Vagina (tissue), 2 donors: ENCODE measurements at regions not wholly inside any gene's neighbourhood (a gene's known extent, or its start where the extent isn't known, plus 50 kb on each side); places are given as distances from the start of the nearest gene placed in this dataset.

Experiments
- POLR2A ChIP-seq, 2 donors: fragments of 450-650 bp; IDR thresholded peaks; one replicate each; pipeline ENCODE4 v1.6.1; 2017; ENCODE audit warnings: antibody characterized with exemption in 2 of 2, mild to moderate bottlenecking in 2 of 2, moderate library complexity in 2 of 2
- TF ChIP-seq, protein P1 (sequence below), 3 experiments: fragments of 450-650 bp in 2 of 3; fragments of 200-600 bp in 1 of 3; sonication (generic) in 1 of 3; IDR thresholded peaks; one replicate each; pipeline ENCODE4 v1.5.1; 2017 to 2019; ENCODE audit warnings: antibody characterized with exemption in 3 of 3, mild to moderate bottlenecking in 2 of 3, moderate library complexity in 2 of 3

DNA sequence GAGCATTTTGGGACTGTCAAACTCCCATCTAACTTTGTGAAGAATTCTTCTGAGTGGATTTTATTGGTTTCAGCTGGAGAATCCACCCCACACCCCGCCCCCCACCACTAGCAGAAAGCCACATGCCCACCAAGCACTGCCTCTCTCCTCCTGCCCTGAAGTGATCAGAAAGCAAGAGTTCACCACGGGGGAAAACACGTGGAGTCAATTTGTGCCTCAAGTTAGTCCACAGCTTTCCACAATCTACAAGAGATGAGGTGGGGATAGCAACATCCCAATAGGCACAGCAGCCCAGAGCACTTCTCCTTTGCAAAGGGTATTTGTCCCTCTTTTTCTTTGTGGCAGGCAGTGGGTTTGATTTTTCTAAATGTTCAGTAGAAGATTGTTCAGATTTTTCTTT lies 177.3 kb upstream of the NT5E start:
- TF ChIP-seq, protein P1, sequence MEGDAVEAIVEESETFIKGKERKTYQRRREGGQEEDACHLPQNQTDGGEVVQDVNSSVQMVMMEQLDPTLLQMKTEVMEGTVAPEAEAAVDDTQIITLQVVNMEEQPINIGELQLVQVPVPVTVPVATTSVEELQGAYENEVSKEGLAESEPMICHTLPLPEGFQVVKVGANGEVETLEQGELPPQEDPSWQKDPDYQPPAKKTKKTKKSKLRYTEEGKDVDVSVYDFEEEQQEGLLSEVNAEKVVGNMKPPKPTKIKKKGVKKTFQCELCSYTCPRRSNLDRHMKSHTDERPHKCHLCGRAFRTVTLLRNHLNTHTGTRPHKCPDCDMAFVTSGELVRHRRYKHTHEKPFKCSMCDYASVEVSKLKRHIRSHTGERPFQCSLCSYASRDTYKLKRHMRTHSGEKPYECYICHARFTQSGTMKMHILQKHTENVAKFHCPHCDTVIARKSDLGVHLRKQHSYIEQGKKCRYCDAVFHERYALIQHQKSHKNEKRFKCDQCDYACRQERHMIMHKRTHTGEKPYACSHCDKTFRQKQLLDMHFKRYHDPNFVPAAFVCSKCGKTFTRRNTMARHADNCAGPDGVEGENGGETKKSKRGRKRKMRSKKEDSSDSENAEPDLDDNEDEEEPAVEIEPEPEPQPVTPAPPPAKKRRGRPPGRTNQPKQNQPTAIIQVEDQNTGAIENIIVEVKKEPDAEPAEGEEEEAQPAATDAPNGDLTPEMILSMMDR (IDR thresholded peaks at IDR 0.05): no peak
- TF ChIP-seq POLR2A (IDR thresholded peaks at IDR 0.05): no peak
